DMS53 (cell line): ENCODE measurements at regions not wholly inside any gene's neighbourhood (a gene's known extent, or its start where the extent isn't known, plus 50 kb on each side); places are given as distances from the start of the nearest gene placed in this dataset.

Experiments used
- DNase-seq: peaks from one replicate; lab custom pipeline; 2025; lab: John Stamatoyannopoulos, UW

- peak; percentile 94 for DNase-seq
These were observed 654.7 kb upstream of the ZWINT start for GRCh38 chr10:57015595-57016318.

- DNase-seq = peak; percentile 70
These were observed 654.1 kb upstream of the ZWINT start for GRCh38 chr10:57015187-57015586.

- peak; percentile 37 for DNase-seq
These were observed 653.7 kb upstream of the ZWINT start for GRCh38 chr10:57014758-57015157.

- DNase-seq = peak; percentile 64
These were observed 647.1 kb upstream of the ZWINT start for GRCh38 chr10:57008189-57008588.

- DNase-seq = no peak
These were observed 630.6 kb upstream of the ZWINT start for GRCh38 chr10:56991591-56992069.

- DNase-seq = no peak
These were observed 614.5 kb upstream of the ZWINT start for GRCh38 chr10:56975513-56975912.

- no peak for DNase-seq
These were observed 612.7 kb upstream of the ZWINT start for GRCh38 chr10:56973766-56974165.

- DNase-seq = no peak
These were observed 582.2 kb upstream of the ZWINT start for GRCh38 chr10:56943221-56943755.

- DNase-seq = peak; percentile 9
These were observed 573.5 kb upstream of the ZWINT start for GRCh38 chr10:56934515-56934914.

- DNase-seq = peak; percentile 31
These were observed 567.7 kb upstream of the ZWINT start for GRCh38 chr10:56928714-56929113.

GRCh38 chr10:56927701-56928100 is 566.6 kb upstream of the ZWINT start:
- DNase-seq = no peak

GRCh38 chr10:56920601-56921261 is 559.7 kb upstream of the ZWINT start:
- no peak for DNase-seq

GRCh38 chr10:56912043-56912442 is 551.0 kb upstream of the ZWINT start:
- peak; percentile 17 for DNase-seq

- DNase-seq = no peak
These were observed 544.0 kb upstream of the ZWINT start for GRCh38 chr10:56905051-56905450.

- no peak for DNase-seq
These were observed 541.5 kb upstream of the ZWINT start for GRCh38 chr10:56902554-56902953.

GRCh38 chr10:56895306-56895705 is 534.2 kb upstream of the ZWINT start:
- DNase-seq = no peak

GRCh38 chr10:56881218-56881617 is 520.2 kb upstream of the ZWINT start:
- peak; percentile 90 for DNase-seq

GRCh38 chr10:56880606-56881005 is 519.5 kb upstream of the ZWINT start:
- peak; percentile 70 for DNase-seq

GRCh38 chr10:56874950-56875349 is 513.9 kb upstream of the ZWINT start:
- peak; percentile 78 for DNase-seq

GRCh38 chr10:56871160-56871668 is 510.2 kb upstream of the ZWINT start:
- DNase-seq = no peak

- DNase-seq = no peak
These were observed 506.2 kb upstream of the ZWINT start for GRCh38 chr10:56867236-56867635.

GRCh38 chr10:56856569-56856968 is 495.5 kb upstream of the ZWINT start:
- DNase-seq = no peak

GRCh38 chr10:56844978-56845529 is 484.0 kb upstream of the ZWINT start:
- no peak for DNase-seq
